GM12878 (cell line): ENCODE measurements at regions not wholly inside any gene's neighbourhood (a gene's known extent, or its start where the extent isn't known, plus 50 kb on each side); places are given as distances from the start of the nearest gene placed in this dataset.

Source experiments
- ATAC-seq: fragments of 200-7000 bp; cut with Tn5 transposase; 3 replicates; pipeline ENCODE4 v1.9.1; 2020; ENCODE audit warnings: mild to moderate bottlenecking, moderate library complexity
- BruUV-seq: library from RNA; stranded (reverse); fragments of 400-500 nt; replicated peaks from 2 replicates; lab custom pipeline; 2021; lab: Mats Ljungman, UMichigan
- CTCF ChIA-PET: fragments of 300-600 bp; sonication (Branson Sonifier 250); formaldehyde crosslinking; extraction: SDS; loops from one replicate; lab custom pipeline; 2021; ENCODE audit warnings: inconsistent platforms; lab: Yijun Ruan, JAX
- POLR2A ChIA-PET: fragments of 350-600 bp; formaldehyde crosslinking; extraction: SDS; loops from one replicate; lab custom pipeline; 2021; ENCODE audit warnings: inconsistent platforms; lab: Charles Lee
- RAD21 ChIA-PET: fragments of 300-600 bp; sonication (Branson Sonifier 250); formaldehyde crosslinking; loops from one replicate; lab custom pipeline; 2023; ENCODE audit warnings: antibody characterized with exemption; ENCODE audit not compliant: unreplicated experiment; lab: Charles Lee
- SMC1A ChIA-PET: fragments of 300-600 bp; sonication (Branson Sonifier 250); formaldehyde crosslinking; loops from one replicate; lab custom pipeline; 2023; ENCODE audit not compliant: unreplicated experiment, uncharacterized antibody; lab: Charles Lee
- DNase-seq: peaks from one replicate; pipeline ENCODE4 v3.0.0-alpha.2; 2011; ENCODE audit warnings: low read depth, low spot score
- FAIRE-seq: peaks from 3 replicates; lab custom pipeline; 2011; peaks lifted over from hg19 to GRCh38; lab: Jason Lieb, UNC
- H2AFZ ChIP-seq: 2 replicates; pipeline ENCODE4 v1.6.0; 2011; ENCODE audit warnings: low read depth, low read length, control low read depth; ENCODE audit not compliant: control insufficient read depth
- H3K27ac ChIP-seq: 2 replicates; pipeline ENCODE4 v1.5.1; 2011; ENCODE audit warnings: control low read depth; ENCODE audit not compliant: control insufficient read depth, insufficient read depth
- H3K27me3 ChIP-seq, 2 experiments: replicated peaks in 1 of 2; 2 replicates each; pipeline versions ENCODE4 v1.6.0 to v1.6.1; 2011; ENCODE audit warnings: low read length in 1 of 2; ENCODE audit not compliant: control insufficient read depth in 2 of 2, insufficient read depth in 2 of 2
- H3K36me3 ChIP-seq, 2 experiments: 2 replicates each; pipeline ENCODE4 v1.5.1; 2011; ENCODE audit warnings: low read length in 1 of 2; ENCODE audit not compliant: control insufficient read depth in 2 of 2, insufficient read depth in 2 of 2
- H3K4me1 ChIP-seq: 2 replicates; pipeline ENCODE4 v1.6.1; 2011; ENCODE audit warnings: mild to moderate bottlenecking, low read length, moderate library complexity, mixed read lengths; ENCODE audit not compliant: control insufficient read depth, insufficient read depth
- H3K4me2 ChIP-seq: 2 replicates; pipeline ENCODE4 v1.6.0; 2011; ENCODE audit warnings: control low read depth; ENCODE audit not compliant: control insufficient read depth, insufficient read depth
- H3K4me3 ChIP-seq: fragments of 200-600 bp; sonication (generic); 2 replicates; pipeline ENCODE4 v1.5.1; 2016
- H3K79me2 ChIP-seq: 2 replicates; pipeline ENCODE4 v1.6.0; 2011; ENCODE audit warnings: low read length; ENCODE audit not compliant: control insufficient read depth, insufficient read depth
- H3K9ac ChIP-seq: 2 replicates; pipeline ENCODE4 v1.8.0; 2011; ENCODE audit warnings: low read length, control low read depth, mixed read lengths; ENCODE audit not compliant: control insufficient read depth, insufficient read depth
- H3K9me3 ChIP-seq: replicated peaks from 3 replicates; pipeline ENCODE4 v1.5.1; 2011; ENCODE audit warnings: mild to moderate bottlenecking, low read length; ENCODE audit not compliant: control insufficient read depth, insufficient read depth
- H4K20me1 ChIP-seq: 2 replicates; pipeline ENCODE4 v1.6.0; 2011; ENCODE audit not compliant: control insufficient read depth, insufficient read depth
- CEBPZ ChIP-seq: fragments of 150-350 bp; IDR thresholded peaks from 2 replicates; pipeline ENCODE4 v1.6.1; 2016; ENCODE audit warnings: low read depth, low read length
- CREB1 ChIP-seq: IDR thresholded peaks from 2 replicates; pipeline ENCODE4 v1.6.1; 2012; ENCODE audit warnings: low read depth, mild to moderate bottlenecking, inconsistent platforms
- KLF5 ChIP-seq: fragments of 450-650 bp; IDR thresholded peaks from 2 replicates; pipeline ENCODE4 v1.6.1; 2014; ENCODE audit warnings: mild to moderate bottlenecking; ENCODE audit not compliant: partially characterized antibody
- MXI1 ChIP-seq: fragments of 150-350 bp; IDR thresholded peaks from 2 replicates; pipeline ENCODE4 v1.6.1; 2011; ENCODE audit warnings: low read depth, mild to moderate bottlenecking, inconsistent platforms, low read length, improper control_type of control experiment
- PML ChIP-seq: IDR thresholded peaks from 2 replicates; pipeline ENCODE4 v1.6.1; 2012; ENCODE audit warnings: low read length, inconsistent platforms
- RELB ChIP-seq: fragments of 450-650 bp; IDR thresholded peaks from 2 replicates; pipeline ENCODE4 v1.6.1; 2017; ENCODE audit warnings: low read depth, mild to moderate bottlenecking, moderate library complexity
- SRF ChIP-seq, 2 experiments: IDR thresholded peaks; 2 replicates each; pipeline ENCODE4 v1.6.1; 2011; ENCODE audit warnings: low read depth in 2 of 2, low read length in 2 of 2, mild to moderate bottlenecking in 1 of 2, moderate library complexity in 1 of 2
- TARDBP ChIP-seq: IDR thresholded peaks from 2 replicates; pipeline ENCODE4 v1.6.1; 2016; ENCODE audit warnings: borderline replicate concordance
- WGBS: methylation state at CpG from one replicate; pipeline ENCODE4 v1.1.6; 2016; ENCODE audit warnings: low lambda C conversion rate; ENCODE audit not compliant: insufficient replicate concordance, insufficient coverage; ENCODE audit errors: missing lambda C conversion rate; 5-methylcytosine and 5-hydroxymethylcytosine counted together
- in situ Hi-C: fragments of 300-500 bp; cut with MboI; formaldehyde crosslinking; loops from 9 replicates; pipeline ENCODE4 v1.14.3; 2018; ENCODE audit warnings: mixed read lengths
- intact Hi-C: fragments of 100-400 bp; cut with micrococcal nuclease; formaldehyde crosslinking; loops from one replicate; pipeline ENCODE4 v1.14.2; 2022; ENCODE audit not compliant: unreplicated experiment
- TF ChIP-seq, protein P1 (sequence below): IDR thresholded peaks from 2 replicates; pipeline ENCODE4 v1.6.1; 2012; ENCODE audit warnings: improper control_type of control experiment, low read depth, low read length; ENCODE audit not compliant: insufficient replicate concordance
- TF ChIP-seq, protein P2 (sequence below): fragments of 450-650 bp; IDR thresholded peaks from 2 replicates; pipeline ENCODE4 v1.6.1; 2014; ENCODE audit warnings: mild to moderate bottlenecking

- Histone ChIP-seq H3K4me2 (no peak overlapping the region), H3K9ac (no peak overlapping the region), H2AFZ (no peak overlapping the region), H3K36me3 (no peaks in the 10 kb centered on the region), H3K27me3 (no peaks in the 10 kb centered on the region), H3K79me2 (no peaks in the 10 kb centered on the region), H3K27ac (no peak overlapping the region), H3K4me1 (no peaks in the 10 kb centered on the region), H3K9me3 (no peaks in the 10 kb centered on the region), H3K4me3 (no peak overlapping the region), H4K20me1 (no peaks in the 10 kb centered on the region)
- CTCF ChIA-PET, result no interaction called here
- in situ Hi-C loops (loop anchor here (25.0 kb wide), 2 partner anchors 326 to 876 kb away; no protein-coding TSS in a partner anchor), intact Hi-C loops (no loop called here)
- RAD21 ChIA-PET, result no interaction called here
- 23% methylated on average over 2 of the region's 2 CpGs for WGBS
- TF ChIP-seq, protein P1, sequence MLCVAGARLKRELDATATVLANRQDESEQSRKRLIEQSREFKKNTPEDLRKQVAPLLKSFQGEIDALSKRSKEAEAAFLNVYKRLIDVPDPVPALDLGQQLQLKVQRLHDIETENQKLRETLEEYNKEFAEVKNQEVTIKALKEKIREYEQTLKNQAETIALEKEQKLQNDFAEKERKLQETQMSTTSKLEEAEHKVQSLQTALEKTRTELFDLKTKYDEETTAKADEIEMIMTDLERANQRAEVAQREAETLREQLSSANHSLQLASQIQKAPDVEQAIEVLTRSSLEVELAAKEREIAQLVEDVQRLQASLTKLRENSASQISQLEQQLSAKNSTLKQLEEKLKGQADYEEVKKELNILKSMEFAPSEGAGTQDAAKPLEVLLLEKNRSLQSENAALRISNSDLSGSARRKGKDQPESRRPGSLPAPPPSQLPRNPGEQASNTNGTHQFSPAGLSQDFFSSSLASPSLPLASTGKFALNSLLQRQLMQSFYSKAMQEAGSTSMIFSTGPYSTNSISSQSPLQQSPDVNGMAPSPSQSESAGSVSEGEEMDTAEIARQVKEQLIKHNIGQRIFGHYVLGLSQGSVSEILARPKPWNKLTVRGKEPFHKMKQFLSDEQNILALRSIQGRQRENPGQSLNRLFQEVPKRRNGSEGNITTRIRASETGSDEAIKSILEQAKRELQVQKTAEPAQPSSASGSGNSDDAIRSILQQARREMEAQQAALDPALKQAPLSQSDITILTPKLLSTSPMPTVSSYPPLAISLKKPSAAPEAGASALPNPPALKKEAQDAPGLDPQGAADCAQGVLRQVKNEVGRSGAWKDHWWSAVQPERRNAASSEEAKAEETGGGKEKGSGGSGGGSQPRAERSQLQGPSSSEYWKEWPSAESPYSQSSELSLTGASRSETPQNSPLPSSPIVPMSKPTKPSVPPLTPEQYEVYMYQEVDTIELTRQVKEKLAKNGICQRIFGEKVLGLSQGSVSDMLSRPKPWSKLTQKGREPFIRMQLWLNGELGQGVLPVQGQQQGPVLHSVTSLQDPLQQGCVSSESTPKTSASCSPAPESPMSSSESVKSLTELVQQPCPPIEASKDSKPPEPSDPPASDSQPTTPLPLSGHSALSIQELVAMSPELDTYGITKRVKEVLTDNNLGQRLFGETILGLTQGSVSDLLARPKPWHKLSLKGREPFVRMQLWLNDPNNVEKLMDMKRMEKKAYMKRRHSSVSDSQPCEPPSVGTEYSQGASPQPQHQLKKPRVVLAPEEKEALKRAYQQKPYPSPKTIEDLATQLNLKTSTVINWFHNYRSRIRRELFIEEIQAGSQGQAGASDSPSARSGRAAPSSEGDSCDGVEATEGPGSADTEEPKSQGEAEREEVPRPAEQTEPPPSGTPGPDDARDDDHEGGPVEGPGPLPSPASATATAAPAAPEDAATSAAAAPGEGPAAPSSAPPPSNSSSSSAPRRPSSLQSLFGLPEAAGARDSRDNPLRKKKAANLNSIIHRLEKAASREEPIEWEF, result no peak
- no peak for TF ChIP-seq TARDBP
- TF ChIP-seq PML, result no peak
- no peak for TF ChIP-seq KLF5
- TF ChIP-seq SRF (IDR thresholded peaks at IDR 0.05; ENCODE audit: low read depth in 2 of 2, low read length in 2 of 2), result no peak
- TF ChIP-seq RELB, result no peak
- TF ChIP-seq, protein P2, sequence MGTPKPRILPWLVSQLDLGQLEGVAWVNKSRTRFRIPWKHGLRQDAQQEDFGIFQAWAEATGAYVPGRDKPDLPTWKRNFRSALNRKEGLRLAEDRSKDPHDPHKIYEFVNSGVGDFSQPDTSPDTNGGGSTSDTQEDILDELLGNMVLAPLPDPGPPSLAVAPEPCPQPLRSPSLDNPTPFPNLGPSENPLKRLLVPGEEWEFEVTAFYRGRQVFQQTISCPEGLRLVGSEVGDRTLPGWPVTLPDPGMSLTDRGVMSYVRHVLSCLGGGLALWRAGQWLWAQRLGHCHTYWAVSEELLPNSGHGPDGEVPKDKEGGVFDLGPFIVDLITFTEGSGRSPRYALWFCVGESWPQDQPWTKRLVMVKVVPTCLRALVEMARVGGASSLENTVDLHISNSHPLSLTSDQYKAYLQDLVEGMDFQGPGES, result no peak
- no peak for TF ChIP-seq MXI1
- no peak for TF ChIP-seq CREB1
- TF ChIP-seq CEBPZ, result no peak
- DNase-seq, result no peak
- FAIRE-seq, result no peak
- no TSS peak for BruUV-seq
- SMC1A ChIA-PET, result no interaction called here
- POLR2A ChIA-PET, result no interaction called here
- ATAC-seq, result no peak
These were observed 224.8 kb upstream of the ATP10A start for GRCh38 chr15:26087881-26088280.
